Mesenchymal stem cell (in vitro differentiated cells and primary cell): ENCODE measurements at regions not wholly inside any gene's neighbourhood (a gene's known extent, or its start where the extent isn't known, plus 50 kb on each side); places are given as distances from the start of the nearest gene placed in this dataset.

Experiments used
- DNase-seq: peaks from one replicate; pipeline ENCODE4 v3.0.0-alpha.2; 2013
- H2AFZ ChIP-seq: one replicate; pipeline ENCODE4 v1.6.1; 2013; ENCODE audit warnings: low read depth, mild to moderate bottlenecking, control low read depth, inconsistent platforms, low read length, moderate library complexity
- H2AK5ac ChIP-seq: 2 replicates; pipeline ENCODE4 v1.6.1; 2013; ENCODE audit warnings: low read length, moderate library complexity, mild to moderate bottlenecking, inconsistent platforms; ENCODE audit not compliant: severe bottlenecking
- H2BK120ac ChIP-seq: one replicate; pipeline ENCODE4 v1.6.1; 2013; ENCODE audit warnings: low read depth, mild to moderate bottlenecking, inconsistent platforms, low read length, moderate library complexity
- H2BK12ac ChIP-seq, 2 experiments: one replicate each; pipeline ENCODE4 v1.6.1; 2013; ENCODE audit warnings: inconsistent platforms in 2 of 2, low read length in 2 of 2, mild to moderate bottlenecking in 2 of 2, moderate library complexity in 2 of 2, control low read depth in 1 of 2
- H2BK15ac ChIP-seq: one replicate; pipeline ENCODE4 v1.6.1; 2013; ENCODE audit warnings: mild to moderate bottlenecking, low read depth, inconsistent platforms; ENCODE audit not compliant: poor library complexity, severe bottlenecking
- H2BK5ac ChIP-seq: 2 replicates; pipeline ENCODE4 v1.6.1; 2013; ENCODE audit warnings: low read depth, mild to moderate bottlenecking, low read length, control low read depth, inconsistent platforms; ENCODE audit not compliant: poor library complexity, severe bottlenecking
- H3K14ac ChIP-seq, 2 experiments: one replicate each; pipeline ENCODE4 v1.6.1; 2013; ENCODE audit warnings: inconsistent platforms in 2 of 2, low read length in 2 of 2, control low read depth in 1 of 2, mild to moderate bottlenecking in 1 of 2, moderate library complexity in 1 of 2
- H3K18ac ChIP-seq, 2 experiments: one replicate each; pipeline ENCODE4 v1.6.1; 2013; ENCODE audit warnings: inconsistent platforms in 2 of 2, low read length in 2 of 2, control low read depth in 1 of 2, low read depth in 1 of 2, mild to moderate bottlenecking in 1 of 2
- H3K23ac ChIP-seq, 2 experiments: one replicate each; pipeline ENCODE4 v1.6.1; 2013; ENCODE audit warnings: inconsistent platforms in 2 of 2, low read length in 2 of 2, mild to moderate bottlenecking in 2 of 2, moderate library complexity in 2 of 2, control low read depth in 1 of 2
- H3K27ac ChIP-seq: 2 replicates; pipeline ENCODE4 v1.5.1; 2013; ENCODE audit warnings: mild to moderate bottlenecking, moderate library complexity, low read length, control low read depth, inconsistent platforms; ENCODE audit not compliant: poor library complexity, severe bottlenecking
- H3K27me3 ChIP-seq, 2 experiments: 2 replicates each; pipeline versions ENCODE4 v1.6.1 to v1.7.0; 2013; ENCODE audit warnings: low read length in 2 of 2, mild to moderate bottlenecking in 2 of 2, moderate library complexity in 2 of 2, control low read depth in 1 of 2, inconsistent platforms in 1 of 2; ENCODE audit not compliant: control insufficient read depth in 1 of 2, insufficient read depth in 1 of 2
- H3K36me3 ChIP-seq, 2 experiments: 2 replicates each; pipeline versions ENCODE4 v1.6.1 to v1.7.0; 2013; ENCODE audit warnings: low read length in 2 of 2, control low read depth in 1 of 2, inconsistent platforms in 1 of 2, low read depth in 1 of 2, mild to moderate bottlenecking in 1 of 2; ENCODE audit not compliant: insufficient read depth in 2 of 2, control insufficient read depth in 1 of 2
- H3K4ac ChIP-seq, 2 experiments: one replicate each; pipeline ENCODE4 v1.6.1; 2013; ENCODE audit warnings: inconsistent platforms in 2 of 2, low read length in 2 of 2, mild to moderate bottlenecking in 2 of 2, moderate library complexity in 2 of 2, control low read depth in 1 of 2, low read depth in 1 of 2
- H3K4me1 ChIP-seq: 2 replicates; pipeline ENCODE4 v1.6.1; 2013; ENCODE audit warnings: low read depth, low read length, control low read depth; ENCODE audit not compliant: control insufficient read depth, insufficient read depth
- H3K4me2 ChIP-seq: 2 replicates; pipeline ENCODE4 v1.6.1; 2013; ENCODE audit warnings: low read length, mild to moderate bottlenecking, inconsistent platforms; ENCODE audit not compliant: poor library complexity, severe bottlenecking
- H3K4me3 ChIP-seq, 2 experiments: 2 replicates each; pipeline versions ENCODE4 v1.5.1 to v1.7.0; 2013; ENCODE audit warnings: low read length in 2 of 2, mild to moderate bottlenecking in 2 of 2, control low read depth in 1 of 2, low read depth in 1 of 2; ENCODE audit not compliant: insufficient read depth in 1 of 2
- H3K79me1 ChIP-seq: replicated peaks from 2 replicates; pipeline ENCODE4 v1.6.1; 2013; ENCODE audit warnings: mild to moderate bottlenecking, control low read depth, low read length, inconsistent platforms; ENCODE audit not compliant: poor library complexity, severe bottlenecking
- H3K9ac ChIP-seq: 2 replicates; pipeline ENCODE4 v1.7.0; 2013; ENCODE audit warnings: mild to moderate bottlenecking, low read length, moderate library complexity
- H3K9me3 ChIP-seq: 2 replicates; pipeline ENCODE4 v1.7.0; 2013; ENCODE audit warnings: mild to moderate bottlenecking, low read length; ENCODE audit not compliant: control insufficient read depth
- H4K8ac ChIP-seq: one replicate; pipeline ENCODE4 v1.6.1; 2013; ENCODE audit warnings: inconsistent platforms, mild to moderate bottlenecking, low read length, moderate library complexity
- H4K91ac ChIP-seq: one replicate; pipeline ENCODE4 v1.6.1; 2013; ENCODE audit warnings: mild to moderate bottlenecking, low read length, inconsistent platforms
- WGBS: methylation state at CpG from one replicate; pipeline ENCODE4 v1.1.7; 2013; ENCODE audit warnings: mixed read lengths; 5-methylcytosine and 5-hydroxymethylcytosine counted together

DNA sequence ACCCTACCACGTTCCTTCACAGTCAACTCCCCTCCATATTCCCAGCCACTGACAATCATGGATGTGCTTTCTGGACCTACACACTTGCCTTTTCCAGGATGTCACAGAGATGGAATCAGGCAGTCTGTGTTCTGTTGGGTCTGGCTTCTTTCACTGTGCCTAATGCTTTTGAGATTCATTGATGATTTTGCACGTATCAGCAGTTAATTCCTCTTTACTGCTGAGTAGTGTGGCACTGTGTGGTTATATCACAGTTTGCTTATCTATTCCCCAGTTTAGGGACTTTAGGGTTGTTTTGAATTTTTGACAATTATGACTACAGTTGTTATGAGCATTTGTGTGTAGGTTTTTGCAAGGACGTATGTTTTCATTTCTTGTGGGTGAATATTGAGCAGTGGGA, 191.7 kb downstream of the ACKR3 start:
- no peaks in the 10 kb centered on the region for H3K27me3 ChIP-seq
- H3K9ac ChIP-seq, result no peak overlapping the region
- H3K27ac ChIP-seq, result no peak overlapping the region
- H4K8ac ChIP-seq, result no peak overlapping the region
- WGBS, result 86% methylated on average over 3 of the region's 3 CpGs
- H3K23ac ChIP-seq, result no peak overlapping the region
- H3K4me1 ChIP-seq, result no peaks in the 10 kb centered on the region
- no peak overlapping the region for H3K4me3 ChIP-seq
- no peak overlapping the region for H3K4me2 ChIP-seq
- H3K18ac ChIP-seq, result no peak overlapping the region
- H3K14ac ChIP-seq, result no peak overlapping the region
- no peak for DNase-seq
- H2AFZ ChIP-seq, result no peak overlapping the region
- H2AK5ac ChIP-seq, result peak overlapping the region; percentile 50
- no peaks in the 10 kb centered on the region for H3K79me1 ChIP-seq
- no peak overlapping the region for H3K4ac ChIP-seq
- peaks cover 3% of the 10 kb centered on the region for H3K9me3 ChIP-seq
- H2BK12ac ChIP-seq, result peak overlapping the region in 1 of 2 experiments; percentile 13
- H2BK120ac ChIP-seq, result no peak overlapping the region
- no peak overlapping the region for H2BK15ac ChIP-seq
- H3K36me3 ChIP-seq, result no peaks in the 10 kb centered on the region
- no peak overlapping the region for H4K91ac ChIP-seq
- H2BK5ac ChIP-seq, result no peak overlapping the region

DNA sequence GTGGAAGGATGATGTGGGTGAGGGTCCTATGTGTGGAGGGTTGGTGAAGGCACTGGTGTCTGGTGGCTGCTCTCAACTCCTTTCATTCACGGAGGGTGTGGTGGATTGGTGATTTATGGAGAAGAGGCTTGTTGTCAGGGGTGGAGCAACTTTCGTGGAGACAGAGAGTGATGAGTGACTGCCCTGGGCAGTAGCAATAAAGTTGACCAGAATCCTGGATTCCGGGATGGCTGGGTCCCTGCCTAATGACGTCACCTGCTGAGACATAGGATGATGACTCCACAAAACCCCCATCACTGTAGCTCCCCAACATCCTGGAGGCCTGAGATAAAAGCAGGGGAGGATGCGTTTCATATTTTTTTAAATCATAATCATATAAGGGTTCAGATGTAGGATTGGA, 193.0 kb downstream of the ACKR3 start:
- H2BK5ac ChIP-seq, result no peak overlapping the region
- 83% methylated on average over 4 of the region's 5 CpGs for WGBS
- DNase-seq, result no peak

DNA sequence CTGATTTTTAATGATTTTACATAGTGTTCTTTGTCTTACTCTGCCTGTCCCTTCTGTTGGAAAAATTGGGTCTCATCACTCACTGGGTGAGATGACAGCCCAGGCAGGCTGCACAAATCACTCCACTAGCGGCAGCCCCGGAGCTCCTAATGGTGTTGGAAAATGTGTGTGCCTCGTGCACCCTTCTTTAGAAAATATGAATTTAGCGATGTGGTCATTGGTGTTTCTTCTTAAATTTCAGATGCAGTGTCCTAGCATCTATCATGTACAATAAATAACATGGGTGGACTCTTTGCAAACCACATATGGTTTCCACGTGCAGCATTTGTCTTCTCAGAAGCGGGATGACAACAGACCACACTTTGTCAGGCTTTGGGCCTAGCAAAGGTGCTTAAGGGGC, 194.2 kb downstream of the ACKR3 start:
- no peak overlapping the region for H3K27ac ChIP-seq
- H3K4me1 ChIP-seq, result peaks cover 5% of the 10 kb centered on the region
- WGBS, result 80% methylated on average over 6 of the region's 6 CpGs
- H2BK12ac ChIP-seq, result no peak overlapping the region
- no peaks in the 10 kb centered on the region for H3K27me3 ChIP-seq
- no peak overlapping the region for H3K14ac ChIP-seq
- no peak overlapping the region for H3K4me3 ChIP-seq
- H4K91ac ChIP-seq, result no peak overlapping the region
- no peak overlapping the region for H2BK120ac ChIP-seq
- no peaks in the 10 kb centered on the region for H3K36me3 ChIP-seq
- no peak overlapping the region for H3K4ac ChIP-seq
- H2BK5ac ChIP-seq, result no peak overlapping the region
- no peak overlapping the region for H3K18ac ChIP-seq
- no peak overlapping the region for H3K9ac ChIP-seq
- H4K8ac ChIP-seq, result no peak overlapping the region
- H3K79me1 ChIP-seq, result no peaks in the 10 kb centered on the region
- H2AFZ ChIP-seq, result no peak overlapping the region
- H2AK5ac ChIP-seq, result no peak overlapping the region
- H3K9me3 ChIP-seq, result peaks cover 19% of the 10 kb centered on the region
- no peak overlapping the region for H3K4me2 ChIP-seq
- DNase-seq, result no peak
- H3K23ac ChIP-seq, result no peak overlapping the region
- no peak overlapping the region for H2BK15ac ChIP-seq

More for the DNA sequence above, 193.0 kb downstream of the ACKR3 start:
- Histone ChIP-seq H3K18ac (no peak overlapping the region), H3K4me2 (no peak overlapping the region), H3K14ac (no peak overlapping the region), H3K9ac (no peak overlapping the region), H3K23ac (no peak overlapping the region), H2BK12ac (peak overlapping the region in 1 of 2 experiments; percentile 4), H3K27me3 (no peaks in the 10 kb centered on the region), H2BK120ac (no peak overlapping the region), H4K8ac (no peak overlapping the region), H4K91ac (no peak overlapping the region), H3K4me1 (peaks cover under 1% of the 10 kb centered on the region), H3K4ac (no peak overlapping the region), H3K27ac (no peak overlapping the region), H3K9me3 (peaks cover 16% of the 10 kb centered on the region), H2AK5ac (no peak overlapping the region), H3K36me3 (no peaks in the 10 kb centered on the region), H2AFZ (no peak overlapping the region), H2BK15ac (no peak overlapping the region), H3K79me1 (no peaks in the 10 kb centered on the region), H3K4me3 (no peak overlapping the region)

DNA sequence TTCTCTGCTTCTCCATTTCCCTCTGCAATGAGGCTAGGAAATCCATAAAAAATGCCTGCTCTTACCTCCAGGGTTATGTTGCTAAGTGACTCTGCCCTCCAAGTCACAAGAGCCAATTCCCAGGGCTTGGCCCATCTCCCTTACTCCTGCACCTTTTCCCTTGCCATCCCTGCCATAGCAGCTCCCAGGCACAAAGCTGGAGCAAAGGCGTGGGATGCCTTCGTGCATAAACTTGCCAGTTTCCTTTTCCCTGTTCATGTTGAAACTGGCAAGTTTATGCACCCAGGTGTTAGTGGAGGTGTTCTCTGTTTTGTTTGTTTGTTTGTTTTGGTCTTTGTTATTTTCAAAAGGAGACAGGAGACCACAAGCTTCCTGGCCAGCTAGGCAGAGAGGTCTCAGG, 195.1 kb downstream of the ACKR3 start:
- no peak for DNase-seq
- no peak overlapping the region for H4K8ac ChIP-seq
- no peak overlapping the region for H3K9ac ChIP-seq
- 94% methylated on average over 2 of the region's 2 CpGs for WGBS
- no peak overlapping the region for H3K4ac ChIP-seq
- H2BK5ac ChIP-seq, result no peak overlapping the region
- H3K36me3 ChIP-seq, result no peaks in the 10 kb centered on the region
- no peaks in the 10 kb centered on the region for H3K27me3 ChIP-seq
- no peak overlapping the region for H2AFZ ChIP-seq
- no peak overlapping the region for H2BK15ac ChIP-seq
- H2BK12ac ChIP-seq, result peak overlapping the region in 1 of 2 experiments; percentile 37
- peaks cover 19% of the 10 kb centered on the region for H3K9me3 ChIP-seq
- H3K27ac ChIP-seq, result no peak overlapping the region
- no peak overlapping the region for H2AK5ac ChIP-seq
- H3K18ac ChIP-seq, result no peak overlapping the region
- H3K14ac ChIP-seq, result no peak overlapping the region
- no peak overlapping the region for H3K23ac ChIP-seq
- no peaks in the 10 kb centered on the region for H3K79me1 ChIP-seq
- H3K4me1 ChIP-seq, result peaks cover 14% of the 10 kb centered on the region
- no peak overlapping the region for H3K4me3 ChIP-seq
- no peak overlapping the region for H2BK120ac ChIP-seq
- H3K4me2 ChIP-seq, result no peak overlapping the region
- no peak overlapping the region for H4K91ac ChIP-seq
